H1 (cell line): ENCODE measurements at regions not wholly inside any gene's neighbourhood (a gene's known extent, or its start where the extent isn't known, plus 50 kb on each side); places are given as distances from the start of the nearest gene placed in this dataset.

Experiments used
- BRCA1 ChIP-seq: IDR thresholded peaks from 2 replicates; pipeline ENCODE4 v1.6.1; 2012; ENCODE audit warnings: low read depth, low read length, improper control_type of control experiment
- CEBPB ChIP-seq: IDR thresholded peaks from 2 replicates; pipeline ENCODE4 v1.6.1; 2012; ENCODE audit warnings: low read depth, low read length
- SRF ChIP-seq: IDR thresholded peaks from 2 replicates; pipeline ENCODE4 v1.6.1; 2011; ENCODE audit warnings: mild to moderate bottlenecking, low read depth, low read length, moderate library complexity

GRCh38 chr2:147161746-147162145 is 683.1 kb upstream of the ACVR2A start (continued):
- no peak for TF ChIP-seq BRCA1
- TF ChIP-seq CEBPB = no peak
- TF ChIP-seq SRF = no peak
